Stimulated activated naive B cell treated with anti-CD40 and anti-IgM and Interleukin-4, amounts not matched to agents 10 μg/mL and 1 μg/mL and 100 μg/mL, for 72 hours (primary cell): ENCODE measurements at regions not wholly inside any gene's neighbourhood (a gene's known extent, or its start where the extent isn't known, plus 50 kb on each side); places are given as distances from the start of the nearest gene placed in this dataset.
A peak's percentile ranks its signal among the peaks of the same experiment; 100 is the strongest.
"Not testable (repeated sequence)": the region's sequence is repeated elsewhere in the genome, so short reads cannot be mapped to it uniquely, and the experiment has no call there.

Experiments
- ATAC-seq, 2 donors: fragments of 150-1000 bp; cut with Tn5 transposase; replicated peaks; 2 replicates each; pipeline ENCODE4 v1.10.0; 2021; ENCODE audit warnings: moderate library complexity in 1 of 2
- DNase-seq: peaks from one replicate; pipeline ENCODE4 v3.0.0; 2021
- H3K27ac Mint-ChIP-seq: one replicate; pipeline ENCODE4 v1.8.0; 2022; ENCODE audit warnings: mild to moderate bottlenecking, mixed read lengths
- H3K27me3 Mint-ChIP-seq, 2 donors: one replicate each; pipeline ENCODE4 v1.8.0; 2022; ENCODE audit warnings: mixed read lengths in 2 of 2
- H3K36me3 Mint-ChIP-seq, 2 donors: one replicate each; pipeline ENCODE4 v1.8.0; 2022; ENCODE audit warnings: mixed read lengths in 2 of 2, mild to moderate bottlenecking in 1 of 2
- H3K4me1 Mint-ChIP-seq, 2 donors: one replicate each; pipeline ENCODE4 v1.8.0; 2022; ENCODE audit warnings: mixed read lengths in 2 of 2, mild to moderate bottlenecking in 1 of 2
- H3K4me3 Mint-ChIP-seq, 2 donors: one replicate each; pipeline ENCODE4 v1.8.0; 2022; ENCODE audit warnings: mild to moderate bottlenecking in 2 of 2, mixed read lengths in 2 of 2, moderate library complexity in 1 of 2
- H3K9me3 Mint-ChIP-seq, 2 donors: one replicate each; pipeline ENCODE4 v1.8.0; 2022; ENCODE audit warnings: mixed read lengths in 2 of 2, mild to moderate bottlenecking in 1 of 2

GRCh38 chr2:167689444-167689843 is 558.0 kb downstream of the STK39 start:
- Mint-ChIP-seq H3K4me3 (no peak overlapping the region), H3K27ac (no peak overlapping the region), H3K9me3 (no peaks in the 10 kb centered on the region), H3K4me1 (no peaks in the 10 kb centered on the region), H3K36me3 (no peaks in the 10 kb centered on the region), H3K27me3 (no peaks in the 10 kb centered on the region)
- ATAC-seq (no peak), DNase-seq (no peak)

GRCh38 chr2:167686691-167687090 is 560.7 kb downstream of the STK39 start:
- Mint-ChIP-seq H3K9me3 (no peaks in the 10 kb centered on the region), H3K4me1 (no peaks in the 10 kb centered on the region), H3K4me3 (no peak overlapping the region), H3K27ac (no peak overlapping the region), H3K36me3 (no peaks in the 10 kb centered on the region), H3K27me3 (no peaks in the 10 kb centered on the region)
- DNase-seq (no peak), ATAC-seq (no peak)

GRCh38 chr2:167681234-167682015 is 566.0 kb downstream of the STK39 start:
- Mint-ChIP-seq H3K27ac (no peak overlapping the region), H3K4me1 (no peaks in the 10 kb centered on the region), H3K36me3 (no peaks in the 10 kb centered on the region), H3K27me3 (no peaks in the 10 kb centered on the region), H3K4me3 (no peak overlapping the region), H3K9me3 (peaks cover 0 to 1% of the 10 kb centered on the region in 2 donors)
- no peak for DNase-seq
- no peak for ATAC-seq

GRCh38 chr2:167678158-167678557 is 569.2 kb downstream of the STK39 start:
- Mint-ChIP-seq H3K27ac (no peak overlapping the region), H3K36me3 (no peaks in the 10 kb centered on the region), H3K27me3 (no peaks in the 10 kb centered on the region), H3K4me1 (no peaks in the 10 kb centered on the region), H3K4me3 (no peak overlapping the region), H3K9me3 (peaks cover 0 to 1% of the 10 kb centered on the region in 2 donors)
- ATAC-seq (no peak), DNase-seq (no peak)

GRCh38 chr2:167675906-167676305 is 571.5 kb downstream of the STK39 start:
- Mint-ChIP-seq H3K4me3 (no peak overlapping the region), H3K36me3 (no peaks in the 10 kb centered on the region), H3K27ac (no peak overlapping the region), H3K27me3 (no peaks in the 10 kb centered on the region), H3K9me3 (peaks cover 5% of the 10 kb centered on the region in 2 donors), H3K4me1 (no peaks in the 10 kb centered on the region)
- DNase-seq: no peak
- ATAC-seq: peak in 1 of 2 donors; percentile 23

GRCh38 chr2:167670588-167670987 is 576.8 kb downstream of the STK39 start:
- DNase-seq (no peak), ATAC-seq (no peak)
- peaks cover 0 to 2% of the 10 kb centered on the region in 2 donors for H3K36me3 Mint-ChIP-seq
- no peak overlapping the region for H3K4me3 Mint-ChIP-seq
- peaks cover 0 to 5% of the 10 kb centered on the region in 2 donors for H3K27me3 Mint-ChIP-seq
- no peak overlapping the region for H3K27ac Mint-ChIP-seq
- no peaks in the 10 kb centered on the region for H3K4me1 Mint-ChIP-seq
- peaks cover 15 to 20% of the 10 kb centered on the region in 2 donors for H3K9me3 Mint-ChIP-seq

GRCh38 chr2:167653131-167653530 is 594.3 kb downstream of the STK39 start:
- Mint-ChIP-seq H3K27ac (no peak overlapping the region), H3K4me3 (no peak overlapping the region), H3K36me3 (no peaks in the 10 kb centered on the region), H3K4me1 (no peaks in the 10 kb centered on the region), H3K27me3 (no peaks in the 10 kb centered on the region), H3K9me3 (peaks cover 3 to 7% of the 10 kb centered on the region in 2 donors)
- no peak for ATAC-seq
- no peak for DNase-seq

GRCh38 chr2:167652401-167652800 is 595.0 kb downstream of the STK39 start:
- Mint-ChIP-seq H3K4me3 (no peak overlapping the region), H3K27me3 (no peaks in the 10 kb centered on the region), H3K27ac (no peak overlapping the region), H3K36me3 (no peaks in the 10 kb centered on the region), H3K9me3 (peaks cover 3 to 7% of the 10 kb centered on the region in 2 donors), H3K4me1 (no peaks in the 10 kb centered on the region)
- no peak for ATAC-seq
- DNase-seq: no peak

GRCh38 chr2:167651406-167652151 is 595.8 kb downstream of the STK39 start:
- no peaks in the 10 kb centered on the region for H3K4me1 Mint-ChIP-seq
- peaks cover 3 to 7% of the 10 kb centered on the region in 2 donors for H3K9me3 Mint-ChIP-seq
- no peaks in the 10 kb centered on the region for H3K36me3 Mint-ChIP-seq
- DNase-seq (no peak), ATAC-seq (no peak)
- H3K4me3 Mint-ChIP-seq: no peak overlapping the region
- no peaks in the 10 kb centered on the region for H3K27me3 Mint-ChIP-seq
- no peak overlapping the region for H3K27ac Mint-ChIP-seq

- Mint-ChIP-seq H3K4me3 (no peak overlapping the region), H3K27ac (no peak overlapping the region), H3K4me1 (no peaks in the 10 kb centered on the region), H3K36me3 (no peaks in the 10 kb centered on the region), H3K9me3 (peaks cover 3 to 7% of the 10 kb centered on the region in 2 donors), H3K27me3 (no peaks in the 10 kb centered on the region)
- no peak for DNase-seq
- ATAC-seq: no peak
These were observed 600.8 kb downstream of the STK39 start for GRCh38 chr2:167646557-167646956.

GRCh38 chr2:167640096-167640495 is 607.3 kb downstream of the STK39 start:
- Mint-ChIP-seq H3K36me3 (no peaks in the 10 kb centered on the region), H3K4me3 (no peak overlapping the region), H3K4me1 (no peaks in the 10 kb centered on the region), H3K27me3 (no peaks in the 10 kb centered on the region), H3K27ac (no peak overlapping the region), H3K9me3 (peaks cover 0 to 3% of the 10 kb centered on the region in 2 donors)
- ATAC-seq (no peak), DNase-seq (no peak)

- Mint-ChIP-seq H3K36me3 (no peaks in the 10 kb centered on the region), H3K27ac (no peak overlapping the region), H3K27me3 (no peaks in the 10 kb centered on the region), H3K4me3 (no peak overlapping the region), H3K4me1 (no peaks in the 10 kb centered on the region), H3K9me3 (peaks cover 3 to 5% of the 10 kb centered on the region in 2 donors)
- DNase-seq: no peak
- ATAC-seq: no peak
These were observed 609.7 kb downstream of the STK39 start for GRCh38 chr2:167637741-167638140.

- not testable (repeated sequence) for H3K4me1 Mint-ChIP-seq, H3K4me3 Mint-ChIP-seq, H3K27me3 Mint-ChIP-seq, H3K36me3 Mint-ChIP-seq, DNase-seq, H3K9me3 Mint-ChIP-seq, H3K27ac Mint-ChIP-seq, ATAC-seq
These were observed 615.1 kb downstream of the STK39 start for GRCh38 chr2:167632271-167632670.

GRCh38 chr2:167626961-167627360 is 620.4 kb downstream of the STK39 start:
- H3K4me1 Mint-ChIP-seq: no peaks in the 10 kb centered on the region
- H3K27ac Mint-ChIP-seq: no peak overlapping the region
- no peaks in the 10 kb centered on the region for H3K36me3 Mint-ChIP-seq
- no peak for DNase-seq
- peaks cover 0 to 1% of the 10 kb centered on the region in 2 donors for H3K9me3 Mint-ChIP-seq
- ATAC-seq: no peak
- H3K4me3 Mint-ChIP-seq: no peak overlapping the region
- no peaks in the 10 kb centered on the region for H3K27me3 Mint-ChIP-seq

GRCh38 chr2:167626301-167626700 is 621.1 kb downstream of the STK39 start:
- DNase-seq (no peak), ATAC-seq (no peak)
- H3K4me1 Mint-ChIP-seq: no peaks in the 10 kb centered on the region
- H3K4me3 Mint-ChIP-seq: no peak overlapping the region
- H3K27ac Mint-ChIP-seq: no peak overlapping the region
- no peaks in the 10 kb centered on the region for H3K36me3 Mint-ChIP-seq
- H3K27me3 Mint-ChIP-seq: no peaks in the 10 kb centered on the region
- peaks cover 2 to 5% of the 10 kb centered on the region in 2 donors for H3K9me3 Mint-ChIP-seq
